SK-N-SH (cell line): ENCODE measurements at regions not wholly inside any gene's neighbourhood (a gene's known extent, or its start where the extent isn't known, plus 50 kb on each side); places are given as distances from the start of the nearest gene placed in this dataset.
A peak's percentile ranks its signal among the peaks of the same experiment; 100 is the strongest.

Source experiments
- CTCF ChIA-PET: fragments of 300-600, 350-600 bp; formaldehyde crosslinking; extraction: SDS; loops from one replicate; lab custom pipeline; 2021; lab: Yijun Ruan, JAX
- POLR2A ChIA-PET: fragments of 350-600 bp; sonication (Branson Sonifier 250); formaldehyde crosslinking; extraction: SDS; loops from one replicate; lab custom pipeline; 2020; ENCODE audit warnings: antibody characterized with exemption, inconsistent platforms; lab: Yijun Ruan, JAX
- DNase-seq: peaks from one replicate; pipeline ENCODE4 v3.0.0; 2012
- H2AFZ ChIP-seq: fragments of 200-600 bp; sonication (generic); 2 replicates; pipeline ENCODE4 v1.8.1; 2016; ENCODE audit warnings: antibody characterized with exemption, mild to moderate bottlenecking, low read depth
- H3F3A ChIP-seq: fragments of 200-600 bp; sonication (generic); replicated peaks from 2 replicates; pipeline ENCODE3; 2016; ENCODE audit warnings: antibody characterized with exemption, mild to moderate bottlenecking; ENCODE audit not compliant: insufficient read depth
- H3K27ac ChIP-seq, 2 experiments: fragments of 200-500 bp in 1 of 2; fragments of 200-600 bp in 1 of 2; sonication (Bioruptor generic) in 1 of 2; sonication (generic), shearing (Covaris generic) in 1 of 2; 2 replicates each; pipeline versions ENCODE4 v1.5.1 to v1.6.1; 2014 to 2016; ENCODE audit warnings: low read depth in 2 of 2, inconsistent platforms in 1 of 2, low read length in 1 of 2, mild to moderate bottlenecking in 1 of 2, mixed read lengths in 1 of 2
- H3K27me3 ChIP-seq: fragments of 200-600 bp; sonication (generic), shearing (Covaris generic); 2 replicates; pipeline ENCODE4 v1.6.1; 2016; ENCODE audit warnings: mixed run types; ENCODE audit not compliant: insufficient read depth
- H3K36me3 ChIP-seq, 2 experiments: fragments of 200-500 bp in 1 of 2; fragments of 200-600 bp in 1 of 2; sonication (Bioruptor generic) in 1 of 2; sonication (generic) in 1 of 2; replicated peaks in 1 of 2; 2 replicates each; pipeline versions ENCODE3 to v1.5.1; 2014 to 2016; ENCODE audit warnings: low read length in 1 of 2, mild to moderate bottlenecking in 1 of 2; ENCODE audit not compliant: insufficient read depth in 2 of 2, control insufficient read depth in 1 of 2
- H3K4me1 ChIP-seq, 2 experiments: fragments of 200-500 bp in 1 of 2; fragments of 200-600 bp in 1 of 2; sonication (Bioruptor generic) in 1 of 2; sonication (generic), shearing (Covaris generic) in 1 of 2; 2 replicates each; pipeline versions ENCODE4 v1.5.1 to v1.6.1; 2014 to 2016; ENCODE audit warnings: low read depth in 1 of 2, low read length in 1 of 2, mixed run types in 1 of 2; ENCODE audit not compliant: insufficient read depth in 2 of 2, control insufficient read depth in 1 of 2
- H3K4me2 ChIP-seq: fragments of 200-600 bp; sonication (generic), shearing (Covaris generic); 2 replicates; pipeline ENCODE4 v1.6.1; 2017; ENCODE audit warnings: mixed run types
- H3K4me3 ChIP-seq, 2 experiments: fragments of 200-500 bp in 1 of 2; fragments of 200-600 bp in 1 of 2; sonication (Bioruptor generic) in 1 of 2; sonication (generic), shearing (Covaris generic) in 1 of 2; 2 replicates each; pipeline versions ENCODE4 v1.5.1 to v1.8.1; 2014 to 2016; ENCODE audit warnings: low read depth in 2 of 2, inconsistent platforms in 1 of 2, low read length in 1 of 2, mild to moderate bottlenecking in 1 of 2, mixed read lengths in 1 of 2, moderate library complexity in 1 of 2
- H3K79me2 ChIP-seq: fragments of 200-600 bp; sonication (generic); 2 replicates; pipeline ENCODE4 v1.8.1; 2017; ENCODE audit warnings: mild to moderate bottlenecking; ENCODE audit not compliant: insufficient read depth
- H3K9ac ChIP-seq: fragments of 200-600 bp; sonication (generic); 2 replicates; pipeline ENCODE4 v1.6.1; 2017; ENCODE audit warnings: mixed run types
- H3K9me2 ChIP-seq: fragments of 200-600 bp; sonication (generic); 2 replicates; pipeline ENCODE4 v1.6.1; 2017; ENCODE audit warnings: mixed run types
- H3K9me3 ChIP-seq: fragments of 200-600 bp; sonication (generic); 2 replicates; pipeline ENCODE4 v1.6.1; 2017; ENCODE audit warnings: mixed run types, mild to moderate bottlenecking, moderate library complexity
- H4K20me1 ChIP-seq: fragments of 200-600 bp; sonication (generic); 2 replicates; pipeline ENCODE4 v1.6.1; 2017; ENCODE audit warnings: mild to moderate bottlenecking, mixed run types; ENCODE audit not compliant: insufficient read depth
- CHD2 ChIP-seq: fragments of 150-350 bp; IDR thresholded peaks from 2 replicates; pipeline ENCODE4 v1.6.1; 2018; ENCODE audit warnings: low read length; ENCODE audit not compliant: partially characterized antibody
- CTCF ChIP-seq: fragments of 200-600 bp; sonication (generic); IDR thresholded peaks from 2 replicates; pipeline ENCODE4 v1.6.1; 2017; ENCODE audit warnings: antibody characterized with exemption, mild to moderate bottlenecking, moderate library complexity
- ELF1 ChIP-seq: IDR thresholded peaks from 2 replicates; pipeline ENCODE4 v1.4.0; 2012
- EP300 ChIP-seq, 2 experiments: IDR thresholded peaks; 2 replicates each; pipeline versions ENCODE4 v1.4.0 to v1.6.1; 2012; ENCODE audit warnings: borderline replicate concordance in 1 of 2, low read depth in 1 of 2, low read length in 1 of 2
- EZH2phosphoT487 ChIP-seq: fragments of 200-600 bp; sonication (generic); IDR thresholded peaks from 2 replicates; pipeline ENCODE4 v1.6.1; 2017; ENCODE audit warnings: low read depth, mixed run types, mild to moderate bottlenecking, antibody characterized with exemption, moderate library complexity, borderline replicate concordance
- FOXJ3 ChIP-seq: sonication (generic); formaldehyde crosslinking; IDR thresholded peaks from 2 replicates; pipeline ENCODE4 v1.5.1; 2020; ENCODE audit warnings: mild to moderate bottlenecking, missing genetic modification reagents
- GATA2 ChIP-seq: sonication (generic); formaldehyde crosslinking; IDR thresholded peaks from 2 replicates; pipeline ENCODE4 v1.5.0; 2020; ENCODE audit warnings: mild to moderate bottlenecking, missing genetic modification reagents
- NFIC ChIP-seq: IDR thresholded peaks from 2 replicates; pipeline ENCODE4 v1.4.0; 2012; ENCODE audit warnings: borderline replicate concordance
- REST ChIP-seq: IDR thresholded peaks from 2 replicates; pipeline ENCODE4 v1.6.1; 2012; ENCODE audit warnings: mild to moderate bottlenecking, low read depth, low read length, moderate library complexity
- RFX5 ChIP-seq: IDR thresholded peaks from 2 replicates; pipeline ENCODE4 v1.6.1; 2012; ENCODE audit warnings: mild to moderate bottlenecking, improper control_type of control experiment, low read length
- RXRA ChIP-seq: IDR thresholded peaks from 2 replicates; pipeline ENCODE4 v1.4.0; 2012; ENCODE audit warnings: low read depth, mild to moderate bottlenecking, borderline replicate concordance
- SIN3A ChIP-seq: IDR thresholded peaks from 2 replicates; pipeline ENCODE4 v1.6.1; 2012; ENCODE audit warnings: low read depth, mild to moderate bottlenecking, low read length, moderate library complexity, borderline replicate concordance
- SMC3 ChIP-seq: IDR thresholded peaks from 2 replicates; pipeline ENCODE4 v1.6.1; 2012; ENCODE audit warnings: low read depth, low read length, improper control_type of control experiment
- TEAD4 ChIP-seq: IDR thresholded peaks from 2 replicates; pipeline ENCODE4 v1.4.0; 2012; ENCODE audit warnings: mild to moderate bottlenecking, borderline replicate concordance; ENCODE audit not compliant: insufficient read depth
- USF1 ChIP-seq: IDR thresholded peaks from 2 replicates; pipeline ENCODE4 v1.4.0; 2012; ENCODE audit warnings: low read depth, borderline replicate concordance
- WGBS: methylation state at CpG from one replicate; pipeline ENCODE4 v1.1.6; 2017; ENCODE audit warnings: low lambda C conversion rate; 5-methylcytosine and 5-hydroxymethylcytosine counted together
- TF ChIP-seq, protein P1 (sequence below): IDR thresholded peaks from 2 replicates; pipeline ENCODE4; 2012

- ChIA-PET POLR2A (no interaction called here), CTCF (interaction anchor here (0.6 to 1.5 kb wide), 3 partner anchors 10 to 383 kb away, joined by 3 read pairs; no protein-coding TSS in a partner anchor)
- Histone ChIP-seq H3K9ac (no peak overlapping the region), H3F3A (peaks cover 4% of the 10 kb centered on the region), H3K4me1 (peaks cover 0 to 44% of the 10 kb centered on the region in 2 experiments; a peak in 2 of 4 replicates), H3K27ac (no peak overlapping the region), H3K4me2 (no peak overlapping the region), H4K20me1 (no peaks in the 10 kb centered on the region), H3K9me3 (no peaks in the 10 kb centered on the region), H3K9me2 (no peaks in the 10 kb centered on the region), H3K27me3 (no peaks in the 10 kb centered on the region), H2AFZ (no peak overlapping the region), H3K79me2 (no peaks in the 10 kb centered on the region), H3K36me3 (no peaks in the 10 kb centered on the region), H3K4me3 (no peak overlapping the region)
- 63% methylated on average over 5 of the region's 10 CpGs for WGBS
- TF ChIP-seq FOXJ3 (CRISPR knock-in tag) (no peak), USF1 (no peak), CTCF (no peak)
- DNase-seq = no peak
Observed at GRCh38 chr3:127072221-127072771, 89.4 kb downstream of the PLXNA1 start.

DNA sequence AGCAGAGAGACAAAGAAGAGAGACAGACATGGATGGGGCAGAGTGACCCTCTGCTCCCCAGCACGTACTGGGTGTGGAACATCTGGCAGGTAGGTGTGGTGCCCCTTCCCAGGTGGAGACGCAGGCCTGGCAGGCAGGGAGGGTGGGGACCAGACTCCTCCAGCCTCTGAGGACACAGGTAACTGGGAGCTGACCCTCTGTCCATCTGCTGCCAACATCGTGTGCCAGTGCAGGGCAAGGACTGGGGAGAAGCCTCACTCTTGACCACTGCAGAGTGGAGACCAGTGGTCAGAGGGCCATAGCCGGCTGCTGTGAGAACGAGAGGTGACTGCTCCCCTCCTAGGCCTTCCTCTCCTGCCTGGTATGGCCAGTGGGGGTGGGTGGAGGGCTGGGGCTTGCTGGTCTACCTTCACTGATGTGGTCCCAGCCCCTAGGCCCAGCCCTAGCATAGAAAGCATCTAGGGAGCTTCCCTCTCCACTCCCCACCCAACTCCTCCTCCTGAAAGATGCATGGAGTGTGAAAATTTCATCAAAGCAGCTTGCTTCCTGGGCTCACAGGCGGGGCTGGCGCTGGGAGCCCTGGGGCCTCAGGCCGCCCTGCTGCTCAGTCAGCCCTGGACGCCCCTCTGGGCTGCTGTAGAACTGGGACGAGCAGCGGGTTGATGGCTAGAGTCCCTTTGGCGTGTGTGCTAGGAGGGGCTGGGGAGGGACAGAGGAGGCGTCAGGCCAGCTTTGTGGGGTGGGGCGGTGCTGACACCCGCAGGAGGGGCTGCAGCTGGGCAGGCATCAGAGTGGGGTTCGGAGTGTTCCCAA is 90.3 kb downstream of the PLXNA1 start:
- H4K20me1 ChIP-seq = no peaks in the 10 kb centered on the region
- H3K27me3 ChIP-seq = no peaks in the 10 kb centered on the region
- peak overlapping the region in 1 of 2 experiments; percentile 30; a peak in 2 of 4 replicates for H3K27ac ChIP-seq
- ChIA-PET CTCF (interaction anchor here (0.7 to 1.4 kb wide), 7 partner anchors 16 to 475 kb away, joined by 3 to 5 read pairs (median 3); no protein-coding TSS in a partner anchor), POLR2A (interaction anchor here (0.6 to 1.2 kb wide), 3 partner anchors 57 to 100 kb away, joined by 3 read pairs; no protein-coding TSS in a partner anchor)
- no peak overlapping the region; the same call in 1 of the 2 replicates for H3K4me2 ChIP-seq
- H3K4me3 ChIP-seq = no peak overlapping the region
- peak; percentile 80 for DNase-seq
- whole genome bisulfite sequencing = 82% methylated on average over 10 of the region's 16 CpGs
- H3K36me3 ChIP-seq = no peaks in the 10 kb centered on the region
- H3F3A ChIP-seq = peaks cover 4% of the 10 kb centered on the region
- H3K9me3 ChIP-seq = no peaks in the 10 kb centered on the region
- TF ChIP-seq GATA2 = no peak
- TF ChIP-seq EZH2phosphoT487 = no peak
- TF ChIP-seq SMC3 = no peak
- TF ChIP-seq TEAD4 = no peak
- TF ChIP-seq REST = no peak
- TF ChIP-seq RFX5 = no peak
- TF ChIP-seq CHD2 = no peak
- TF ChIP-seq RXRA = no peak
- no peak for TF ChIP-seq EP300 (IDR thresholded peaks at IDR 0.05; ENCODE audit: borderline replicate concordance in 1 of 2, low read depth in 1 of 2, low read length in 1 of 2)
- TF ChIP-seq SIN3A = no peak
- no peak for TF ChIP-seq ELF1
- TF ChIP-seq NFIC = no peak
- TF ChIP-seq, protein P1, sequence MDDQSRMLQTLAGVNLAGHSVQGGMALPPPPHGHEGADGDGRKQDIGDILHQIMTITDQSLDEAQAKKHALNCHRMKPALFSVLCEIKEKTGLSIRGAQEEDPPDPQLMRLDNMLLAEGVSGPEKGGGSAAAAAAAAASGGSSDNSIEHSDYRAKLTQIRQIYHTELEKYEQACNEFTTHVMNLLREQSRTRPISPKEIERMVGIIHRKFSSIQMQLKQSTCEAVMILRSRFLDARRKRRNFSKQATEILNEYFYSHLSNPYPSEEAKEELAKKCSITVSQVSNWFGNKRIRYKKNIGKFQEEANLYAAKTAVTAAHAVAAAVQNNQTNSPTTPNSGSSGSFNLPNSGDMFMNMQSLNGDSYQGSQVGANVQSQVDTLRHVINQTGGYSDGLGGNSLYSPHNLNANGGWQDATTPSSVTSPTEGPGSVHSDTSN = no peak
- H3K9ac ChIP-seq = no peak overlapping the region
- H2AFZ ChIP-seq = no peak overlapping the region
- H3K9me2 ChIP-seq = no peaks in the 10 kb centered on the region
- peaks cover 0 to 43% of the 10 kb centered on the region in 2 experiments; a peak in 2 of 4 replicates for H3K4me1 ChIP-seq
- H3K79me2 ChIP-seq = no peaks in the 10 kb centered on the region
